GM21367 (cell line): ENCODE measurements at regions not wholly inside any gene's neighbourhood (a gene's known extent, or its start where the extent isn't known, plus 50 kb on each side); places are given as distances from the start of the nearest gene placed in this dataset.

Source experiments
- ATAC-seq: cut with Tn5 transposase; IDR thresholded peaks from one replicate; pipeline ENCODE4 v1.9.1; 2021; ENCODE audit not compliant: unreplicated experiment

DNA sequence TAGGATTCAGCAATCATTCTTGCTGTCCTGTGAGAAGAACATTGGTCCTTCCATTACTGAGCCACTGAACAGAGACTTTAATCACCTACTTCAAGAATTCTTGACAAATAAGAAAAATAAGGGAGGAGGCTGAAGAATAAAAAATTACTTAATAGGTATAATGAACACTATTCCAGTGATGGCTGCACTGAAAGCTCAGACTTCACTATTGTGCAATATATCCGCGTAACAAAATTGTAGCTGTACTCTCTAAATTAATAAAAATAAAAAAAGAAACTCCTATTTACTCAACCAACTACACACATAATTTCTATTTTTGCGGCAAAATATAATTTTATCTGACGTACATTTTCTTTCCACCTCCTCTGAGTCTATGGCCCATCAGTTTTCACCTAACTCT, 2441.0 kb downstream of the PCDH7 start:
- ATAC-seq, result no peak

- no peak for ATAC-seq
Observed at GRCh38 chr4:33162122-33162521, 2442.0 kb downstream of the PCDH7 start.

GRCh38 chr4:33171873-33172525, 2451.8 kb downstream of the PCDH7 start:
- no peak for ATAC-seq

DNA sequence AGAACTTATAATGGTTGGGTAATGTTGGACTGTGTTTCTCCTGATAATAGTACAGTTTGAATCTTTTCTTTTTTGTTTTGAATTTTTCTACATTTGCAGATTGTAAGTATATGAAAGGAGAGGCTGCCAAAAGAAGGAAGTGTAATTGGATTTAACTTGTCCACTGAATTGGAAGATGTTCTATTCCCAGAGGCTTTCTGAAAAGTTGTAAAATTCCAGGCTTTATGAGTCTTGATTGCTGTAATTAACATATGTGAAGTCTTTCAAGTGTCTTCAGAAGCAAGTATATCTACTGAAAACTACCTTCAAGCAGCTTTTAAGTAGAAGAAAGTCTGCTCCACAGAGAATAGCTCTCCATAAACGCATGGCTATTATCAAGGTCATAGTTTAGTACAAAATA, 2456.4 kb downstream of the PCDH7 start:
- no peak for ATAC-seq

DNA sequence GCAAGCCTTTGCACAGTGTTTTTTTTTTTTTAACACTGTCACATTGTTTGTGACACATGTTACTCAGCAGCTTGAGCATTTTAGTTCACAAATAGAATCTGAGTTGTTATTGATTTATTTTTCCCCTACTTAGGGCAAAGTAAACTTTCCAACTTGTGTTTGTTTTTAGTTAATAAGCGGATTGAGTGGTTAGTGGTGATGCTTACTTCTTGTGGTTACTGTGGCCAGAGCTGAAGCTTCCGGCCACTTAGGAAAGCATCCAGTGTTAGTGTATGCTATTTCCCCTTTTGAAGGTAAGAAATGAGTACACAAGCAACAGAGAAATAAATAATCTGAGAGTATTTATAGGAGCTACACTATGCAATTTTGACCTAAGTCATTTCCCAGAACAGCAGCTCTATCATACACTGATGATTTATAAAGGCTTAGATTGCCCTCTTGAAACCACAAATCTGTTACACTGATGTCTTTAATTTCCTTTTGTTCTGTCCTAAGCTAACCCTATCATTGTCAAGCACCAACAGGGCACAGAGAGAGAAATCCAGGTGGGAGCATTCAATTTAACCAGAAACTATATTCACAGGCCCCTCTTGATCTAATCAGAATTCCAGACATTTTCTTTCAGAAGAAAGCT, 2464.6 kb downstream of the PCDH7 start:
- ATAC-seq, result peak; percentile 93

- ATAC-seq, result peak; percentile 36
Observed at GRCh38 chr4:33187035-33187434, 2466.9 kb downstream of the PCDH7 start.

DNA sequence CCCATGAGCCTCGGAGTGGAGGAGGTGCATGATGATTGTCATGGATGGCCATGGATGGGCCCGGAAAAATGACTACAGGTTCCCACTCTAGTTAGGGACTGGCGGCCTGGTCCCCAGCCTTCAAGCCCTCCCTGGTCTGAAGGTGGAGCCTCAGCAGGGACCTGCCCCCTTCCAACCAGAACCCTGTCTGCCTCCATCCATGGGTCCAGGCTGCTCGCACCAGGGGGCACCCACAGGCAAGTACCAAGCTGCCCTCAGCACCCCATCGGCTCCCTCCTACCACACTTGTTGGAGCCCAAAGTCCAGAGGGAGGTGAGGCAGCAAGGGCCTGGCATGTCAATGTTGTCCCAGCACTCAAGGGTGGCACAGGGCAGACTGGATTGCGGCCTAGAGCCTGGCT, 2468.6 kb downstream of the PCDH7 start:
- no peak for ATAC-seq

GRCh38 chr4:33189169-33189568, 2469.0 kb downstream of the PCDH7 start:
- no peak for ATAC-seq

DNA sequence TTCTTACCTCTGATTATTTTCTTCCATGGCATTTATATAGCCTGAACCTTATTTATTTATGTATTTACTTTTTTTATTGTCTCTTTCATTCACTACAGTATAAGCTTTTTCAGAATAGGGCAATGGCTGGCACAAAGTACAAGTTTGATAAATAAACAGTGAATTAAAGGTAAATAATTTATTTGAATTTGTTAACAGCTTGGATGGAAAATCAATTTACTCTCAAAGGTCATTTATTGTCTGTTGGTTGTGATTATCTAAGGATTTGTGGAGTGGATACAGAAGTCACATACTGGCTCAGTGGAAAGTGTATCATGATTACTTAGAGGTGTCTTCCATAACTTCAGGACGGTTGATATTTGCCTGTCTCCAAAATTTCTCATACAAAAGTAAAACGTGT, 2472.9 kb downstream of the PCDH7 start:
- ATAC-seq, result no peak

GRCh38 chr4:33200377-33200776, 2480.2 kb downstream of the PCDH7 start:
- no peak for ATAC-seq

DNA sequence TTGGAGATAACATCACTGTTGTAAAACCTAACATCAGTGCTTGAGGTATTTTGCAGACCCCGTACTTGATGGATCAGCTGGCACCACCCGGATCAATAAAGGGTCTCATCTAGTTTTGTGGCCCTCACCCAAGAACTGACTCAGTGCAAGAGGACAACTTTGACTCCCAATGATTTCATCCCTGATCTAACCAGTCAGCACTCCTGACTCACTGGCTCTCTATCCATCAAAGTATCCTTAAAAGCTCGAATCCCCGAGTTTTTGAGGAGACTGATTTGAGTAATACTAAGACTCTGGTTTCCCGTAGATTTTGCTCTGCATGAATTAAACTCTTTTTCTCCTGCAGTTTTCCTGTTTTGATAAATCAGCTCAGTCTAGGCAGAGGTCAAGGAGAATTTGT, 2498.1 kb downstream of the PCDH7 start:
- no peak for ATAC-seq

GRCh38 chr4:33226133-33226532, 2506.0 kb downstream of the PCDH7 start:
- ATAC-seq, result no peak

DNA sequence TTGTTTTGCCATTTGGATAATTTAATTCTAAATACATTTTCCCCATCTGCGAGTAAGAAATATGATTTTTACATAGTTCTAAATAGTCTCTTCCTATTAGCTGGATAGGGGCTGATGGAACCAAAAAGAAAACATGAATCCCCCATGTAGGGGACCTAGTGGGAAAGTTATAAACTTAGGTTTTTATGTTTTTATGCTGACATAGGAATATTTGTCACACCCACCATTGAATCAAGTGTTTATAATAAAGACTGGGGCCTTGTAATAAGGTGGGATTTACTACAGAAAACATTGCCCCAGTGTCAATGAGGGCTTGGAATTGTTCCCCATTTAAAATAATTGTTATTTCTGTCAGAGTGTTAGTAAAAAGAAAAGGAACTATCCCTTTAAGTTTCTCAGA, 2506.6 kb downstream of the PCDH7 start:
- ATAC-seq, result no peak

DNA sequence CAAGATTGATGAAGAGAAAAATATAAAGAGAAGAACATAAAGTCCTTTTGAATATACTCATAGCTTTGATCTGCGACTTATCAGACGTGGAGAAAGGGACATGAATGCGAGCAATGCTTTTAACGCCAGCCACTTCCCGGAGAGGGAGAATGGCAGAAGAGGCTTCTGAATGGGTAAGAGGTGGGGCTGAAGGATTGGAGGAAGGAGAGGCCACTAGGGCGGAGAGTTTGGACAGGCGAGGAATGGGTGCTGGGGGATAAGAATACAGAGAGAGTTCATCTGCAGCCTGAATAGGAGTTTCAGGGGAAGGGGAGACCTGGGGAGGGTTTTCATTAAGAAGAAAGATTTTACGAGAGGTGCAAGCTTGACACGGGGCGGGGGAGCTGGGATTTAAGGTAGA, 2534.9 kb downstream of the PCDH7 start:
- ATAC-seq, result no peak

DNA sequence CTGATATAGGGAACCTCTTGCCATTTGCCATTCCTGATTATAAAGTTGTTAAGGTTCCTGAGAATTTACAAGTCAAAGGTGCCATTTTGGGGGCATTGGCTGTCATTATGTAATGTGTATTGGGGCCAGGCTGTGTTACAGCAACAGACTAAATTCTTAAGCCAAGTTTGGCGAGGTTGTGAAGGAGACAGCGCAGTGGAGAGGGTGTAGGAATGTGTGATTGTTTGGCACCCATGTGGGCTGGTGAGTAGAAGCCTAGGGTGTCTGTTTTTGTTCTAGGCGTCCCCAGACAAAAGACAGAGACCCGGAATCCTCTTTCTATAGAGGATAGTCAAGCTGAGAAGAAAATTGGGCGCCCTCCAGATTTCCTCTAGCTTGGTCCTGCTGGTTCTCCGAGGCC, 2535.3 kb downstream of the PCDH7 start:
- no peak for ATAC-seq

- ATAC-seq, result no peak
Observed at GRCh38 chr4:33262824-33263223, 2542.7 kb downstream of the PCDH7 start.

- no peak for ATAC-seq
Observed at GRCh38 chr4:33268776-33269175, 2548.6 kb downstream of the PCDH7 start.

DNA sequence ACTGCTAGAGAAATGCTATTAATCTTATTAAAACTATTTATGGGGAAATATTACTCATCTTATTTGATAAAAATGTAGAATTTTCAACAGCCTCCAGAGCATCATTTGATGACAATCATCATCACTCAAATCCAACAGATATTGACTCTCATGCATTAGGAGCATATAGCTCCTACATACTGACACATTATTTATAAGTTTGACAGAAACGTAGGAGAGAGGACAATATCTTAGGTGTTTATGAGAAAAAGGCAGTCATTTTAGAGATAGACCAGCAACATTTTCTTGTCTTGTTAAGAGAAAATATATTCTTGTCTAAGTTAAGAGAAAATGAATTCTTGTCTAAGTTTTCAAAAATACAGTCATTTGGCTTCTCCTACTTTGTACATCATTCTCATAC, 2550.2 kb downstream of the PCDH7 start:
- no peak for ATAC-seq

DNA sequence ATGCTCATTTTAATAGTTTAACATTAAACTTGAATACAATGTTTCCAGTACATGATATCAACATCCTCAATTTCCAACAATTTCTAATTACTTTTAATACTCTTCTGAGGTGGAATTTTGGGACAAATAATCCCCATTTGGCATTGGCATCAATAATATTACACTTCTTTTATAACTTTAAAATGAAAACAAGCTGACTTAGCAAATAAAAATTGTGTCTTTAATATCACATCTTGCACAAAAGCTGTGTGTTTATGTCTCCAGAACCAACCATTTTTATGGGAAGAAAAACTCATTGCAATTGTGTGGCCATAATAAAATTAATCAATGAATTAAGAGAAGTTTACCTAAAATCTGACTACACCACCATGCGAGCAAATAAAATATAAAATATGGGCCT, 2552.6 kb downstream of the PCDH7 start:
- ATAC-seq, result no peak

- ATAC-seq, result no peak
Observed at GRCh38 chr4:33283818-33284217, 2563.6 kb downstream of the PCDH7 start.

GRCh38 chr4:33296876-33297455, 2576.8 kb downstream of the PCDH7 start:
- ATAC-seq, result no peak

- no peak for ATAC-seq
Observed at GRCh38 chr4:33302321-33302720, 2582.2 kb downstream of the PCDH7 start.

DNA sequence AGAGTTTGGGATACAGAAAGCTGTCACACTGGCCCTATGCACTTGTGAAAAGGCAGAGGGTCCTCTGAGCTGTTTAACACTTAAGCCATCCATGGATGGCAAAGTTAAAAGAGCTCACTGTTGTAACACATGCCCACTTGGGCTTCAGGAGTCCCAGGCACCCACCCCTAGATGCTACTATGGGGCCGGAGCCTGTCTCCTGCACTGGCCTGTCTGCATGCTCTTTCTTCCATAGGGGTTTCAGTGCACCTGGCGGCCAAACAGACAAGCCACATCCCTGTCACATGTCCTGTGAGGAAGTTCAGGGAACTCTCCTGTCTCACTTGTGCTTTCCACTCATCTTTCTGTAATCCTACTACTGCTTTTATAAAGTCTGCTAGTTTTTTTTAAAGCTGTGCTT, 2586.0 kb downstream of the PCDH7 start:
- no peak for ATAC-seq
